ENCODE measurements at regions not wholly inside any gene's neighbourhood (a gene's known extent, or its start where the extent isn't known, plus 50 kb on each side); places are given as distances from the start of the nearest gene placed in this dataset.
"Not testable (repeated sequence)": the region's sequence is repeated elsewhere in the genome, so short reads cannot be mapped to it uniquely, and the experiment has no call there.

GRCh38 chr6:144397141-144397540 is 112.0 kb downstream of the UTRN start:
- DNase-seq: no peak

- DNase-seq: no peak
Measured at GRCh38 chr6:144400321-144400720, 115.2 kb downstream of the UTRN start.

DNA sequence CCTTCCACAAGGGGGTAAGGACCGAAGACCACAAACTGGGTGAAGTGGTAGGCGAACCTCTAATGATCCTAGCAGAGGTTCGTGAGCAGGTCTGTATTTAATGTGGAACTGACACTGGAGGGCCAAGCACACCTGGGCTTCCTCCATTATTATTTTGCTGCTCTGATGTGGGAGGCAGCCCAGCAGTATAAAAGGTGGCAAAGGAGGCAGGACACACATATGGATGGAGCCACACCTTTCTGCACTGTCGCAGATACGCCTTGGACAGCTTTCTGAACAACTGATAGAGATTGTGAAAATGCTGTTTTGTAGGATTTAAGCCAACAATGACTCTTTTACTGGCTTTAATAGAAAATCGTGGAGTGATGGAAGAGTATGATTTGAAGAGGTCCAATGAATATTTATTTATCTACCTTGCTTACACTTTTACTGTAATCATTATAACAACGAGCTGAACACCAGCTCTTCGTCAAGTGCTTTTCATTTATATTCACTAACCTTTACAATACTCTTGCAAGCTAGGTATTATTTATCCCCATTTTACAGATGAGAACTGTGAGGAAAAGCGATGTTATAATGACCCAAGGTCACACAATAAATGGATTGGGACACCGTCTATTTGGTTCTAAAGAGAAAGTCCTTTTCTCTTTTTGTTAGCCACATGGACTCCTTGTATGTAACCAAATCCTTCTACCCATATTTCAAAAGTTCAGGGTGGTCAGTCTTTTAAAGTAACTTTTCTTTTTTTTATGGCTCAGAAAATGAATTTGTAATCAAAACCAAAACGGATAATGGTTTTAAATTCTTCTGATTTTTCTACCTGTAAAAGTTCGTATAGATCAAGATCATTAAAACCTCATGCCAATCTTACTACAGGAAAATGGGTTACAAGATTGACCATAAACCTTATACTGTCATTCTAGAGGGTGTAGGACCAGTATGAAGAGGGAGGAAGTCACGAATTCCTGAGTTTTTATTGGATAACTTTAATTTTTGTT is 116.9 kb downstream of the UTRN start:
- DNase-seq: no peak

GRCh38 chr6:144402750-144403149 is 117.6 kb downstream of the UTRN start:
- no peak for DNase-seq

DNA sequence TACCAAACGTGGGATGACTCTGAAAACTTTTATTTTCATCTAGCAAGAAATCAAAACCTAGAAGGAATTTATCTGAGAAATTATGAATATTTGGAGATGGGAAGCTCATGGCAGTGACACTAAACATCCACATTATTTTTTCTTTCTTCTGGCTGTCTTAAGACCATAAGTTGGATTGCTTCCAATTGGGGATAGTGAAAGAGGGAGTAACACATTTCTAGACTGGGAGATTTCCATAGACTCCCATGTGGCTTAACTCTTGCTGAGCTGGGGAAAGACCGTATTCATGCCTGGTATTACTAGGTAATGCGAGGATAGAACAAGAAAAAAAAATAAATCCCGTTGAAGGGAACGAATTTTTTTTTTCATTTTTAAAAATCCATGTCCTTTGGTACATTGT is 120.0 kb downstream of the UTRN start:
- no peak for DNase-seq

GRCh38 chr6:144406796-144407195 is 121.7 kb downstream of the UTRN start:
- no peak for DNase-seq

GRCh38 chr6:144408161-144408560 is 123.0 kb downstream of the UTRN start:
- peak; percentile 4 for DNase-seq

DNA sequence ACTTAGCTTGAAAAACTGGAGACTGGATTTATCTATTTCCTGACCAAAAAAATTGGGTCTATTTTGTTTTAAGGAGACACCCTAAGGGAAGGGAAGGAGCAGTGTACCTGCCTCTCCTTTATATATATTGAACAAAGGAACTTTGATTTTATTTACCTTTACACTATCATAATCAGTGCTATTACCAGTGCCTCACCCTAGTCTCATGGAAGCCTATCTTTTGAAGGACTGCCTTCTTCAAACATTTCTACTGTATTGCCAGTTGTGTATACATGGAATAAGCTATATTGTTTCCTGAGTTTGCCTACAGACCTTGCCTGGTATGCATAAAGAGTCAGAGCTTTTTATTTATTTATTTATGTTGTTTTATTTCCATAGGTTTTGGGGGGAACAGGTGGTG is 124.9 kb downstream of the UTRN start:
- no peak for DNase-seq

DNA sequence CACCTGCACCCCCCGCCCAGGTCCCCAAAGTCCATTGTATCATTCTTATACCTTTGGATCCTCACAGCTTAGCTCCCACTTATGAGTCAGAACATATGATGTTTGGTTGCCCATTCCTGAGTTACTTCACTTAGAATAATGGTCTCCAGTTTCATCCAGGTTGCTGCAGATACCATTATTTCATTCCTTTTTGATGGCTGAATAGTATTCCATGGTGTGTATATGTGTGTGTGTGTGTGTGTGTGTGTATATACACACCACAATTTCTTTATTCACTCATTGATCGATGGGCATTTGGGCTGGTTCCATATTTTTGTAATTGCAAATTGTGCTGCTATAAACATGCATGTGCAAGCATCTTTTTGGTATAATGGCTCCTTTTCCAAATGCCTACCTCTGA is 125.4 kb downstream of the UTRN start:
- DNase-seq: not testable (repeated sequence)

GRCh38 chr6:144411531-144412165 is 126.5 kb downstream of the UTRN start:
- no peak for DNase-seq

GRCh38 chr6:144413418-144413817 is 128.3 kb downstream of the UTRN start:
- DNase-seq: no peak

DNA sequence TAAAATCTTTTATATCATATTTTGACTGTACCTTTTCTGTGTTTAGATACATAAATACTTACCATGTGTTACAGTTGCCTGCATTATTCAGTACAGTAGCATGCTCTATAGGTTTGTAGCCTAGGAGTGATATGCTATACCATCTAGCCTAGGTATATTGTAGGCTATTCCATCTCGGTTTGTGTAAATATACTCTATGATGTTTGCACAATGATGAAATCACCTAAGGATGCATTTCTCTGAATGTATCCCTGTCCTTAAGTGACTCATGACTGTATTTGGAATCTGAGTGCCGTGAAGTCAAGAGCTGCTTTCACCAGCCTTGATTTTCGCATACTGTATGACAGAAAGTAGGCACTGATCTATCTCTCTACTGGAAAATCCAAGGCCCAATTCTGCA is 129.9 kb downstream of the UTRN start:
- DNase-seq: no peak

- DNase-seq: no peak
Measured at GRCh38 chr6:144415835-144416237, 130.7 kb downstream of the UTRN start.

GRCh38 chr6:144416244-144416643 is 131.1 kb downstream of the UTRN start:
- DNase-seq: no peak

- no peak for DNase-seq
Measured at GRCh38 chr6:144416773-144417172, 131.6 kb downstream of the UTRN start.

DNA sequence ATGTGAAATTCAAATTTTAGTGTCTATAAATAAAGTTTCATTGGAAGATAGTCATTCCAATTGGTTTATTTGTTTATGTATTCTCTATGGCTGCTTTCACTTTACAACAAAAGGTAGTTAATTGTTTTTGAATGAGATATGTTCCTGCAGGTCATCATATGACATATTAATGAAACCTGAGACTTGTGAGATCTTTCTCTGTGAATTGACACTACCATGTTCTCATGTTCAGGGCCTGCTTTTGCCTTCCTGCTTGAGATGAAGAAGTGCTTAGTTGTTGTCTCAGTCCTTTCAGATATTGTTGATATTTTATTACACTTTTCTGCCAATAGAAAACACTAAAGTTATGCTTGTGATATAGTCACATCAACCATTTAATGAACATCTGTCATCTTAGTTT is 132.5 kb downstream of the UTRN start:
- no peak for DNase-seq

- no peak for DNase-seq
Measured at GRCh38 chr6:144418959-144419545, 133.9 kb downstream of the UTRN start.

GRCh38 chr6:144423167-144423566 is 138.0 kb downstream of the UTRN start:
- DNase-seq: no peak

DNA sequence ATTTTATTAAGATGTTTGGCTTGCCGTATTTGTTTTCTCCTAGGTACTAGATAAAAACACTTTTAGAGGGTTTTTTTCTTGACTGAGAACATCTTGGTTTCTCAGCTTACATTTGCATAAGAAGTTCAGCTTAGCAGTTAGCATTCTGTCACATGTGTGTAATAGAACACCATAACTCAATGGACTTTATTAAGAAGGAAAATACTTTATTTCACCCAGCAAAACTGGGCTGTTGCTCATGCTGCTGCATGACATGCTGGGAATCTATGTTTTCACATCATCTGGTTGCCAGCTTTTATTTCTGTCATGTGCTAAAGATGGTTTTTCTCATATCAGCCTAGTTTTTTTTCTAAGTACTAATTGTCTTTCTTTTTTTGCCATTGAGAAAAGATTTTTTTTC is 144.6 kb downstream of the UTRN start:
- no peak for DNase-seq

DNA sequence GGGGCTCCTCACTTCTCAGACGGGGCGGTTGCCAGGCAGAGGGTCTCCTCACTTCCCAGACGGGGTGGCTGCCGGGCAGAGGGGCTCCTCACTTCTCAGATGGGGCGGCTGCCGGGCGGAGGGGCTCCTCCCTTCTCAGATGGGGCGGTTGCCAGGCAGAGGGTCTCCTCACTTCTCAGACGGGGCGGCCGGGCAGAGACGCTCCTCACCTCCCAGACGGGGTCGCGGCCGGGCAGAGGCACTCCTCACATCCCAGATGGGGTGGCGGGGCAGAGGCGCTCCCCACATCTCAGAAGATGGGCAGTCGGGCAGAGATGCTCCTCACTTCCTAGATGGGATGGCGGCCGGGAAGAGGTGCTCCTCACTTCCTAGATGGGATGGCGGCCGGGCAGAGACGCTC is 148.3 kb downstream of the UTRN start:
- not testable (repeated sequence) for DNase-seq

DNA sequence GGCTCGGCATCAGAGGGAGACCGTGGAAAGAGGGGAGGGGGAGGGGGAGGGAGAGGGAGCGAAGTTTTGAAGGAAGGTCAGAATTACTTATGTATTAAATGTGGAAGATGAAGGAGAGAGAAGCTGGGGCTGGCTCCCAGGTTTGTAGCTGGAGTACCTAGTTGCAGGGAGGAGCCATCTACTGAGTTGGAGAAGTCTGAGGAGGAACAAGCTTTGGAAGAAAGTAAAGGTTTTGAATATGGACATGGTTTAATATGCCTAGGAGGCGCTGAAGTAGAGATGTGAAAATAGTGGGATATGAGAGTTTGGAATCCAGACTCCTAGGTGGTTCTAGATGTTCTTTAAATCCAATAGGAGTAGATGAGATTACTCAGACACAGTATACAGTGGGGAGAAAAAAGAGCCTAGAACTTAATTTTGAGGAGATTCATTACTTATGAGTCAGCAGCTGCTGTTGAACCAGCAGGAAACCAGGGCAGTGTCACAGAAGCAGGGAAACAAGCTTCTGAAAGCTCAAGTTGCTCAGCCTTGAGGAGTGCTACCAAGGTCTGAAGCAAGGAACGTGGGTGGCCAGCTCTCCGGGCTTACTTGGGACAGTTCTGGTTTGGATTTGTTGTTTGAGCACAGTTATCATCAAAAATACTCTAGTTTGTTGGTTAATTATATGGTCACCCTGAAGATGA is 149.3 kb downstream of the UTRN start:
- DNase-seq: no peak

DNA sequence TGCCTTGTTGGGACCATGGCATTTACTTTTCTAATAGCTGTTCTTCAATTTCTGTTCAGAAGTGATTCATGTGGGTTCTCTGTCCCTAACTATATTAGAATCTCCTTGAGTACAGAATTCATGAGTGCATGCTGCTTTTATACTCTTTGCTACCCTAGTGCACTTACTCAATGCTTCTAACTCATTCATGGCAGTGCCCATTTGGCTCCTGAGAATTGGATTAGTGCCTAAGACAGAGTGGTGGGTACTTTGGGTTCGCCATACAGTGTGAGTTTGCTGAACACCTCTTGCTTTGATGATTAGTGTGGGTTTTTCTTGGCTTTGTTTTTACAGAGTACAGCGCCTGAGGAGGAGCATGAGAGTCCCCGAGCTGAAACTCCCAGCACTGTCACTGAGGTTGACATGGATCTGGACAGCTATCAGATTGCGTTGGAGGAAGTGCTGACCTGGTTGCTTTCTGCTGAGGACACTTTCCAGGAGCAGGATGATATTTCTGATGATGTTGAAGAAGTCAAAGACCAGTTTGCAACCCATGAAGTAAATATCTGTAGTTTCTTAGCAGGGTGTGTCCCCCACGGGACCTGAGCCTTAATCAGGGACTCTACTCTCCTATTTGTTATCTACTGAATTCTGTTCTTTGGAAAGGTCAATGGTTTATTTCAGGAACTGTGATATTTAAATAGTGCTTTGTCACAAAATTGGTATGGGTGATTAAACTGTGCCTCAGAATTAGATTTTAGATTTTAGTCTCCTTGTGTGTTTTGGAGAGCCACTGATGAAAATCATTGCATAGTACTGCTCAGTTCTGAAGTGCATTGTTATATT is 150.7 kb downstream of the UTRN start:
- no peak for DNase-seq

All from midbrain (tissue), 1 donor.